Neural progenitor cell (in vitro differentiated cells): ENCODE measurements at regions not wholly inside any gene's neighbourhood (a gene's known extent, or its start where the extent isn't known, plus 50 kb on each side); places are given as distances from the start of the nearest gene placed in this dataset.

Experiments
- DNase-seq: peaks from one replicate; pipeline ENCODE4 v3.0.0-alpha.2; 2016; ENCODE audit warnings: low spot score
- H2AFZ ChIP-seq: fragments of 200-600 bp; sonication (generic); replicated peaks from 2 replicates; pipeline ENCODE4 v1.6.1; 2016; ENCODE audit warnings: antibody characterized with exemption
- H3F3A ChIP-seq: fragments of 200-600 bp; sonication (generic); 2 replicates; pipeline ENCODE4 v1.6.1; 2016; ENCODE audit warnings: antibody characterized with exemption, low read depth
- H3K27ac ChIP-seq: fragments of 200-600 bp; sonication (generic); 2 replicates; pipeline ENCODE4 v1.5.1; 2016; ENCODE audit warnings: mild to moderate bottlenecking
- H3K27me3 ChIP-seq: fragments of 200-600 bp; sonication (generic); 2 replicates; pipeline ENCODE4 v1.6.1; 2016; ENCODE audit warnings: mild to moderate bottlenecking, moderate library complexity
- H3K36me3 ChIP-seq: fragments of 200-600 bp; sonication (generic); 2 replicates; pipeline ENCODE4 v1.5.1; 2016
- H3K4me1 ChIP-seq: fragments of 200-600 bp; sonication (generic); 2 replicates; pipeline ENCODE4 v1.6.1; 2016; ENCODE audit warnings: mixed run types
- H3K4me2 ChIP-seq: fragments of 200-600 bp; sonication (generic); 2 replicates; pipeline ENCODE4 v1.6.1; 2016
- H3K4me3 ChIP-seq: fragments of 200-600 bp; sonication (generic); 2 replicates; pipeline ENCODE4 v1.5.1; 2016
- H3K79me2 ChIP-seq: fragments of 200-600 bp; sonication (generic); 2 replicates; pipeline ENCODE4 v1.6.1; 2016; ENCODE audit warnings: low read depth
- H3K9ac ChIP-seq: fragments of 200-600 bp; sonication (generic); 2 replicates; pipeline ENCODE4 v1.6.1; 2016
- H3K9me3 ChIP-seq: fragments of 200-600 bp; sonication (generic); 2 replicates; pipeline ENCODE4 v1.5.1; 2016; ENCODE audit warnings: low read depth
- H4K20me1 ChIP-seq: fragments of 200-600 bp; sonication (generic); 2 replicates; pipeline ENCODE4 v1.6.1; 2016; ENCODE audit warnings: low read depth
- H3K27ac Mint-ChIP-seq: 3 replicates; pipeline ENCODE4 v1.8.0; 2021; ENCODE audit warnings: mixed read lengths
- H3K27me3 Mint-ChIP-seq: 2 replicates; pipeline ENCODE4 v1.8.0; 2022; ENCODE audit warnings: low read depth, mild to moderate bottlenecking, inconsistent platforms, moderate library complexity, mixed read lengths; ENCODE audit not compliant: insufficient read depth
- H3K36me3 Mint-ChIP-seq: 3 replicates; pipeline ENCODE4 v1.8.0; 2021; ENCODE audit warnings: mixed read lengths
- H3K4me1 Mint-ChIP-seq: 3 replicates; pipeline ENCODE4 v1.8.0; 2021; ENCODE audit warnings: mixed read lengths
- H3K4me3 Mint-ChIP-seq: 3 replicates; pipeline ENCODE4 v1.8.0; 2021; ENCODE audit warnings: mild to moderate bottlenecking, moderate library complexity, mixed read lengths
- H3K9me3 Mint-ChIP-seq: 3 replicates; pipeline ENCODE4 v1.8.0; 2020; ENCODE audit warnings: mixed read lengths
- EZH2 ChIP-seq: fragments of 200-600 bp; sonication (generic); IDR thresholded peaks from 2 replicates; pipeline ENCODE4 v1.6.1; 2017; ENCODE audit warnings: antibody characterized with exemption, mild to moderate bottlenecking, moderate library complexity
- EZH2phosphoT487 ChIP-seq: fragments of 200-600 bp; sonication (generic); IDR thresholded peaks from 2 replicates; pipeline ENCODE4 v1.6.1; 2017; ENCODE audit warnings: antibody characterized with exemption
- TF ChIP-seq, protein P1 (sequence below): fragments of 200-600 bp; sonication (generic); IDR thresholded peaks from 2 replicates; pipeline ENCODE4 v1.5.1; 2017; ENCODE audit warnings: antibody characterized with exemption, mild to moderate bottlenecking

DNA sequence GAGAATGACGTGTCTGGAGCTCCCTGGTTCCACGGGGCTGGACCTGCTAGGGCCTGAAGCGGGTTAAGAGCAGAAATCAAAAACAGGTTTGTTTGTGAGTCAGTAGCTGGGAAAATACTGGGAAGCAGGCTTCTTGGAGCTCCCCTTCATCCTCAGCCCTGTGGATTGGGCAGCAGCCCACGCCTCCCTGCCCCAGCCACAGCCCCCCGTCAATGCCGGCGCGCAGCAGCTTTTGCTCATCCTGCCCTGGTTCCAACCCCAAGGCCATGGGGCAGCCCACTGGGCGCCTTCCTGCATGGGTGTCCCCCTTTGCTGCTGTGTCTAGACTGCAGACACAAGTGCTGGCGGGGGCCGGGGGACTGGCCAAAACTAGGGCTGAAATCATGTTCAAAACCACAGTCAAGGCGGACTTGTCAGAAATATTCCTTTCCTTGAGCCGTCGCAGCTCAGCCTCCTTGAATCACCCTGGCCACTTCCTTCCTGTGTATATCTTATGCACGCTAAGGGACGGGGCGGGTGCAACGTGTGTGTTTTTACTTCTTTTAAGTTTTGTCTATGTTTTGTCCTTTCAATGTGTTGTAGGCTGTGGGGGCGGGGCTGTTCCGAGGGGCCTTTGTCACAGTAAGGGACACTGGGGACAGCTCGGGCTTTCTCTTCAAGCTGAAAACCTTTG lies 108.1 kb downstream of the KLF13 start:
- Histone ChIP-seq H3K27ac (no peak overlapping the region), H2AFZ (no peak overlapping the region), H3K9ac (no peak overlapping the region), H3K4me2 (no peak overlapping the region), H3K79me2 (no peaks in the 10 kb centered on the region), H3K4me3 (no peak overlapping the region), H3K27me3 (no peaks in the 10 kb centered on the region), H3K4me1 (no peaks in the 10 kb centered on the region), H4K20me1 (no peaks in the 10 kb centered on the region), H3F3A (no peaks in the 10 kb centered on the region), H3K36me3 (no peaks in the 10 kb centered on the region), H3K9me3 (no peaks in the 10 kb centered on the region)
- Mint-ChIP-seq H3K27me3 (peaks cover 5% of the 10 kb centered on the region), H3K4me1 (peaks cover 12% of the 10 kb centered on the region), H3K9me3 (no peaks in the 10 kb centered on the region), H3K4me3 (no peak overlapping the region), H3K36me3 (no peaks in the 10 kb centered on the region), H3K27ac (peak overlapping the region; percentile 77)
- no peak for TF ChIP-seq EZH2phosphoT487
- no peak for TF ChIP-seq EZH2
- TF ChIP-seq, protein P1, sequence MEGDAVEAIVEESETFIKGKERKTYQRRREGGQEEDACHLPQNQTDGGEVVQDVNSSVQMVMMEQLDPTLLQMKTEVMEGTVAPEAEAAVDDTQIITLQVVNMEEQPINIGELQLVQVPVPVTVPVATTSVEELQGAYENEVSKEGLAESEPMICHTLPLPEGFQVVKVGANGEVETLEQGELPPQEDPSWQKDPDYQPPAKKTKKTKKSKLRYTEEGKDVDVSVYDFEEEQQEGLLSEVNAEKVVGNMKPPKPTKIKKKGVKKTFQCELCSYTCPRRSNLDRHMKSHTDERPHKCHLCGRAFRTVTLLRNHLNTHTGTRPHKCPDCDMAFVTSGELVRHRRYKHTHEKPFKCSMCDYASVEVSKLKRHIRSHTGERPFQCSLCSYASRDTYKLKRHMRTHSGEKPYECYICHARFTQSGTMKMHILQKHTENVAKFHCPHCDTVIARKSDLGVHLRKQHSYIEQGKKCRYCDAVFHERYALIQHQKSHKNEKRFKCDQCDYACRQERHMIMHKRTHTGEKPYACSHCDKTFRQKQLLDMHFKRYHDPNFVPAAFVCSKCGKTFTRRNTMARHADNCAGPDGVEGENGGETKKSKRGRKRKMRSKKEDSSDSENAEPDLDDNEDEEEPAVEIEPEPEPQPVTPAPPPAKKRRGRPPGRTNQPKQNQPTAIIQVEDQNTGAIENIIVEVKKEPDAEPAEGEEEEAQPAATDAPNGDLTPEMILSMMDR, result no peak
- DNase-seq, result no peak

DNA sequence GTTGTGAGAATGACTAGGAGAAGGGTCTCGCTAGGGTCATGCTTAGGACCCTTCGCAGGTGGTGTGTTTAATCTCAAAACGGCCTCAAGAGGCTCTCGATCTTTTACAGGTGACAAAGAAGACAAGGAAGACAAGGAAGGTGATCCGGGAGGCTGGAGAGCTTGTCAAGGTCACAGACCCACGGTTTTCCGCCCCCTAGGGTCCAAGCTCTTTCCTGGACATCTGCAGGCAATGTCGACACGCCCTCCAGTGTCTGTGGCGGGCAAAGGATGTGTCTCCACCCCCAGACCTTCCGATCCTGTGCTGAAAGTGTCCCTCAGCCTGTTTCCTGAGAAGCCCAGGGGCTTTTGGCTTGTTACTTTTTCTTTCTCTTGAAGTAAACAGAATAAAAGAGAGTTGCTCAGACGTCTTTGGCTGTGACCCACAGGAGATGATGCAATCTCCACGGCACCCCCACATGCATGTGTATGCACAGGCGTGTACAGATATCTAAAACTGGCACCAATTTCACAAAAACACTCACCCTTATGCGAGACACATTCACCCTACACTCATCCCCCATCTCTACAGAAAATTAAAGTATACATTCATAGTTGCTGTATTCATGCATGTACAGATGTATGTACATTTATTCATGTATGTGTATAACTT lies 108.8 kb downstream of the KLF13 start:
- H3K27ac ChIP-seq, result no peak overlapping the region
- no peak for TF ChIP-seq EZH2
- TF ChIP-seq, protein P1, result peak; percentile 55
- H4K20me1 ChIP-seq, result no peaks in the 10 kb centered on the region
- no peak overlapping the region for H3K4me3 Mint-ChIP-seq
- no peaks in the 10 kb centered on the region for H3K9me3 ChIP-seq
- no peaks in the 10 kb centered on the region for H3K36me3 ChIP-seq
- no peak overlapping the region for H3K4me3 ChIP-seq
- no peaks in the 10 kb centered on the region for H3K36me3 Mint-ChIP-seq
- H3K9ac ChIP-seq, result no peak overlapping the region
- peaks cover 6% of the 10 kb centered on the region for H3K27me3 ChIP-seq
- no peak overlapping the region for H3K4me2 ChIP-seq
- no peak overlapping the region for H2AFZ ChIP-seq
- H3K9me3 Mint-ChIP-seq, result no peaks in the 10 kb centered on the region
- peaks cover 5% of the 10 kb centered on the region for H3K27me3 Mint-ChIP-seq
- H3K27ac Mint-ChIP-seq, result peak overlapping the region; percentile 48
- no peaks in the 10 kb centered on the region for H3K4me1 ChIP-seq
- no peaks in the 10 kb centered on the region for H3K79me2 ChIP-seq
- DNase-seq, result peak; percentile 73
- no peaks in the 10 kb centered on the region for H3F3A ChIP-seq
- H3K4me1 Mint-ChIP-seq, result peaks cover 12% of the 10 kb centered on the region

DNA sequence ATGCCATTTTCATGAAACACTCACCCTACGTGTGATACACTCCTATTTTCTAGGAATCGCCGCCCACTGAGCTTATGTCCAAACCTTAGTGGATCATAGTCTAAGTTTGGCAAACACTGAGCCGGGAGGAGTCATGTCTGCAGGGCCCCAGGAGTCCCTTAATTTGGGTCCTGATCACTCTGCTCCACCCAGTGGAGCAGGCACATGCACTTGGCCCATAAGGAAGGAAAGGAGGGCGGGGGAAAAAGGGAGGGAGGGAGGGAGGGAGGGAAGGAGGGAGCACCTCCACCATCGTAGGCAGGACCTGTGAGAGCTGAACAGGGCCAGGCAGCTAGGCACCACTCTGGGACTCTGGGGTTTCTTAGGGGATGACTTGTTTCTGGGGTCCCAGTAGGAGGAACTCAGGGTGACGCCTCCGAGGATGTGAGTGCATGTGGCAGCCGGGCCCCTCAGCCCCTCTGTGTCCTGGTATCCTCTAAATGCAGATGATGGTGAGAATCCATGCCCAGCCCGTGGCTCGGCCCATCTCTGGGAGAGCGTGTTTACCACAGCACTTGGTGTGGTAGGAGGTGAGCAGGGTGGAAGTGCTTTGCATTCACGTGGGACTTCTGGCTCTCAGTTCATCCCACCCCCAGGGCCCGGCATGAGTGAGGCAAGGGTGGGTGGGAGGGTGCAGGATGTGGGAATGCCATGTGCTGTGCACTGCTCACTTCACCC lies 109.4 kb downstream of the KLF13 start:
- Histone ChIP-seq H3K4me2 (no peak overlapping the region), H4K20me1 (no peaks in the 10 kb centered on the region), H3K9me3 (no peaks in the 10 kb centered on the region), H3K27me3 (peaks cover 13% of the 10 kb centered on the region), H3F3A (no peaks in the 10 kb centered on the region), H3K4me1 (peaks cover 2% of the 10 kb centered on the region), H3K4me3 (no peak overlapping the region), H3K27ac (no peak overlapping the region), H3K9ac (no peak overlapping the region), H2AFZ (no peak overlapping the region), H3K36me3 (no peaks in the 10 kb centered on the region), H3K79me2 (no peaks in the 10 kb centered on the region)
- no peak overlapping the region for H3K4me3 Mint-ChIP-seq
- H3K36me3 Mint-ChIP-seq, result no peaks in the 10 kb centered on the region
- DNase-seq, result no peak
- peaks cover 5% of the 10 kb centered on the region for H3K27me3 Mint-ChIP-seq
- H3K9me3 Mint-ChIP-seq, result no peaks in the 10 kb centered on the region
- H3K27ac Mint-ChIP-seq, result peak overlapping the region; percentile 48
- peaks cover 12% of the 10 kb centered on the region for H3K4me1 Mint-ChIP-seq
- TF ChIP-seq EZH2phosphoT487 (no peak), EZH2 (no peak)
- TF ChIP-seq, protein P1, result no peak
